ENCODE measurements at regions not wholly inside any gene's neighbourhood (a gene's known extent, or its start where the extent isn't known, plus 50 kb on each side); places are given as distances from the start of the nearest gene placed in this dataset.

- no peak for TF ChIP-seq POLR2A (IDR thresholded peaks at IDR 0.05; ENCODE audit: low read depth, low read length)
- FAIRE-seq = no peak
- no peak for DNase-seq (ENCODE audit: insufficient read length, low spot score)
Observed at GRCh38 chr3:71854706-71855105, 69.8 kb upstream of the PROK2 start.

- DNase-seq (ENCODE audit: insufficient read length, low spot score) (no peak), FAIRE-seq (no peak)
- no peak for TF ChIP-seq POLR2A (IDR thresholded peaks at IDR 0.05; ENCODE audit: low read depth, low read length)
Observed at GRCh38 chr3:71854096-71854495, 69.1 kb upstream of the PROK2 start.

GRCh38 chr3:71851878-71852277 is 66.9 kb upstream of the PROK2 start:
- FAIRE-seq = no peak
- TF ChIP-seq POLR2A (IDR thresholded peaks at IDR 0.05; ENCODE audit: low read depth, low read length) = no peak
- no peak for DNase-seq (ENCODE audit: insufficient read length, low spot score)

- no peak for TF ChIP-seq POLR2A (IDR thresholded peaks at IDR 0.05; ENCODE audit: low read depth, low read length)
- FAIRE-seq (no peak), DNase-seq (ENCODE audit: insufficient read length, low spot score) (no peak)
Observed at GRCh38 chr3:71850654-71851053, 65.7 kb upstream of the PROK2 start.

- TF ChIP-seq POLR2A (IDR thresholded peaks at IDR 0.05; ENCODE audit: low read depth, low read length) = no peak
- DNase-seq (ENCODE audit: insufficient read length, low spot score) = no peak
- no peak for FAIRE-seq
Observed at GRCh38 chr3:71849681-71850080, 64.7 kb upstream of the PROK2 start.

GRCh38 chr3:71847794-71848193 is 62.8 kb upstream of the PROK2 start:
- DNase-seq (ENCODE audit: insufficient read length, low spot score) = no peak
- TF ChIP-seq POLR2A (IDR thresholded peaks at IDR 0.05; ENCODE audit: low read depth, low read length) = no peak
- FAIRE-seq = no peak

GRCh38 chr3:71846185-71846584 is 61.2 kb upstream of the PROK2 start:
- no peak for FAIRE-seq
- no peak for DNase-seq (ENCODE audit: insufficient read length, low spot score)
- no peak for TF ChIP-seq POLR2A (IDR thresholded peaks at IDR 0.05; ENCODE audit: low read depth, low read length)

GRCh38 chr3:71843071-71843470 is 58.1 kb upstream of the PROK2 start:
- TF ChIP-seq POLR2A (IDR thresholded peaks at IDR 0.05; ENCODE audit: low read depth, low read length) = no peak
- DNase-seq (ENCODE audit: insufficient read length, low spot score) (no peak), FAIRE-seq (no peak)

- FAIRE-seq = no peak
- no peak for DNase-seq (ENCODE audit: insufficient read length, low spot score)
- no peak for TF ChIP-seq POLR2A (IDR thresholded peaks at IDR 0.05; ENCODE audit: low read depth, low read length)
Observed at GRCh38 chr3:71838406-71838805, 53.5 kb upstream of the PROK2 start.

Measured in H54 (cell line).